ENCODE measurements at regions not wholly inside any gene's neighbourhood (a gene's known extent, or its start where the extent isn't known, plus 50 kb on each side); places are given as distances from the start of the nearest gene placed in this dataset.

GRCh38 chr1:239563681-239564080 lies 177.3 kb downstream of the CHRM3 start:
- H3K9me3 ChIP-seq = no peaks in the 10 kb centered on the region
- intact Hi-C loops (cut with DNase I, micrococcal nuclease) = no loop called here
- no peak for ATAC-seq

GRCh38 chr1:239566074-239566473 lies 179.7 kb downstream of the CHRM3 start:
- H3K36me3 ChIP-seq (ENCODE audit: low read depth) = no peaks in the 10 kb centered on the region
- DNase-seq = no peak
- no peak for ATAC-seq
- H3K4me1 ChIP-seq (ENCODE audit: low read depth) = no peaks in the 10 kb centered on the region
- no peak overlapping the region for H3K4me3 ChIP-seq
- TF ChIP-seq, protein P1, sequence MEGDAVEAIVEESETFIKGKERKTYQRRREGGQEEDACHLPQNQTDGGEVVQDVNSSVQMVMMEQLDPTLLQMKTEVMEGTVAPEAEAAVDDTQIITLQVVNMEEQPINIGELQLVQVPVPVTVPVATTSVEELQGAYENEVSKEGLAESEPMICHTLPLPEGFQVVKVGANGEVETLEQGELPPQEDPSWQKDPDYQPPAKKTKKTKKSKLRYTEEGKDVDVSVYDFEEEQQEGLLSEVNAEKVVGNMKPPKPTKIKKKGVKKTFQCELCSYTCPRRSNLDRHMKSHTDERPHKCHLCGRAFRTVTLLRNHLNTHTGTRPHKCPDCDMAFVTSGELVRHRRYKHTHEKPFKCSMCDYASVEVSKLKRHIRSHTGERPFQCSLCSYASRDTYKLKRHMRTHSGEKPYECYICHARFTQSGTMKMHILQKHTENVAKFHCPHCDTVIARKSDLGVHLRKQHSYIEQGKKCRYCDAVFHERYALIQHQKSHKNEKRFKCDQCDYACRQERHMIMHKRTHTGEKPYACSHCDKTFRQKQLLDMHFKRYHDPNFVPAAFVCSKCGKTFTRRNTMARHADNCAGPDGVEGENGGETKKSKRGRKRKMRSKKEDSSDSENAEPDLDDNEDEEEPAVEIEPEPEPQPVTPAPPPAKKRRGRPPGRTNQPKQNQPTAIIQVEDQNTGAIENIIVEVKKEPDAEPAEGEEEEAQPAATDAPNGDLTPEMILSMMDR (IDR thresholded peaks at IDR 0.05) = no peak
- H3K9me3 ChIP-seq = no peaks in the 10 kb centered on the region
- intact Hi-C loops (cut with DNase I, micrococcal nuclease) = no loop called here

More at GRCh38 chr1:239563681-239564080, 177.3 kb downstream of the CHRM3 start:
- TF ChIP-seq, protein P1 (IDR thresholded peaks at IDR 0.05) = no peak
- H3K4me3 ChIP-seq = no peak overlapping the region
- H3K4me1 ChIP-seq (ENCODE audit: low read depth) = no peaks in the 10 kb centered on the region
- no peaks in the 10 kb centered on the region for H3K36me3 ChIP-seq (ENCODE audit: low read depth)
- DNase-seq = no peak

GRCh38 chr1:239570878-239571277 lies 184.5 kb downstream of the CHRM3 start:
- TF ChIP-seq, protein P1 (IDR thresholded peaks at IDR 0.05) = no peak
- H3K36me3 ChIP-seq (ENCODE audit: low read depth) = no peaks in the 10 kb centered on the region

DNA sequence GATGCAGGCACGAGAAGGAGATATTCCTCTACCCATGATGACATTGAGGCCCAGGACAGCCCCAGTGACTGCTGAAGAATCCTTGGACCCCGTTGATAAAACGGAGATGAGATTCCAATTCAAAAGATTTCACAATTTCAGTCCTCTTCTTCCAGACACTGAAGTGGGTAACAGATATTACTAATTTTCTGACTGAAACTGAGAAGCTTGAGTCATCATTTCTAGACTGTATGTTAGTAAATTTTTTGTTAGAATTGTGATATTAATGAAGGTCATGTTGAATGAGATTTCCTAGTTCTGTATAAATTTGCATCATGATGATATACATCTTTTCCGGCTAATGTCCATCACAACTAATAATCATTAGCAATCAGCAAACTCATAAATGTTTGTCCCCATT lies 185.8 kb downstream of the CHRM3 start:
- H3K4me1 ChIP-seq (ENCODE audit: low read depth) = no peaks in the 10 kb centered on the region
- no peaks in the 10 kb centered on the region for H3K36me3 ChIP-seq (ENCODE audit: low read depth)
- intact Hi-C loops (cut with DNase I, micrococcal nuclease) = no loop called here
- DNase-seq = no peak
- no peak for ATAC-seq
- H3K4me3 ChIP-seq = no peak overlapping the region
- TF ChIP-seq, protein P1 (IDR thresholded peaks at IDR 0.05) = no peak
- H3K9me3 ChIP-seq = no peaks in the 10 kb centered on the region

More at GRCh38 chr1:239570878-239571277, 184.5 kb downstream of the CHRM3 start:
- H3K4me3 ChIP-seq = no peak overlapping the region
- DNase-seq = no peak
- H3K4me1 ChIP-seq (ENCODE audit: low read depth) = no peaks in the 10 kb centered on the region
- H3K9me3 ChIP-seq = no peaks in the 10 kb centered on the region
- no peak for ATAC-seq
- intact Hi-C loops (cut with DNase I, micrococcal nuclease) = no loop called here

DNA sequence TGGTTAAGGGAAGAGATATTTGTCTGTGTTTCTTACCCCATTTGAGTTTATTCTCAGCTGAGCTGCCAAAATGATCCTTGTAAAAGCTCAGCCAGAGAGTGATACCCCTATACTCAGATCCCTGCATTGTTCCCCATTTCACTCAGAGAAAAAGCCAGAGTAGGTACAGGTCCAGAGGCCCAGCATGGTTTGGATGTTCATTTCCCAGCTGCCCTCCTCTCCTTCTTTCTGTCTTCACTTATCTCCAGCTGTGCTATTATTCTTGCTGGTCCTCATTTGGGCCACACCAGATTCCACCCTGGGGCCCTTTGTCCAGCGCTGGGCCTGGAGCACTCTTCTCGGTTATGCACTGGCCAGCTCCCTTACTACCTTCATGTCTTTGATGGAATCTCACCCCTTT lies 187.7 kb downstream of the CHRM3 start:
- Histone ChIP-seq H3K4me3 (no peak overlapping the region), H3K4me1 (ENCODE audit: low read depth) (no peaks in the 10 kb centered on the region), H3K9me3 (no peaks in the 10 kb centered on the region), H3K36me3 (ENCODE audit: low read depth) (no peaks in the 10 kb centered on the region)
- TF ChIP-seq, protein P1 (IDR thresholded peaks at IDR 0.05) = no peak
- ATAC-seq (no peak), DNase-seq (no peak)
- intact Hi-C loops (cut with DNase I, micrococcal nuclease) = no loop called here

DNA sequence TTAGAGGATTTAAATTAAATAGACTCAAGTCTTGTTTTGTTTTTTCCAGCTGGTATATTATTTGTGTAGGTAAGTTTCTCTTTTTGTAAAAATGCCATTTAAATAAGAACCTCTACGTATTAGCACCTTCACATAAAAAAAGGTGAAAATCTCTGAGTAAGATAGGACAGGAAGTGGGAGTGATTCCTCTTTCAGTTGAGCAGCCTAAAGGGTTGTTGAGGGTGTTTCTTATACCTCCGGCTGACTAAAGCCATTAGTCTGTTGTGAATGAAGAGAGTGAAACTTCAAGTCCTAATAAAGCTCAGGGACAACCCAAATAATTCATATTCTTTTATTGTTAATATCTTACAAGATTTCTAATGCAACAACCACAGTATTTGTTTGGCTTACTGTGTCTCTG lies 188.7 kb downstream of the CHRM3 start:
- no peak for ATAC-seq
- intact Hi-C loops (cut with DNase I, micrococcal nuclease) = no loop called here
- Histone ChIP-seq H3K4me1 (ENCODE audit: low read depth) (no peaks in the 10 kb centered on the region), H3K9me3 (no peaks in the 10 kb centered on the region), H3K4me3 (no peak overlapping the region), H3K36me3 (ENCODE audit: low read depth) (no peaks in the 10 kb centered on the region)
- no peak for DNase-seq
- TF ChIP-seq, protein P1 (IDR thresholded peaks at IDR 0.05) = no peak
